GM12892 (cell line): ENCODE measurements at regions not wholly inside any gene's neighbourhood (a gene's known extent, or its start where the extent isn't known, plus 50 kb on each side); places are given as distances from the start of the nearest gene placed in this dataset.

ENCODE experiments used
- POLR2A ChIP-seq: IDR thresholded peaks from 2 replicates; pipeline ENCODE4 v1.6.1; 2011; ENCODE audit warnings: low read depth, low read length, control low read depth
- POLR2AphosphoS5 ChIP-seq: IDR thresholded peaks from 2 replicates; pipeline ENCODE4 v1.6.1; 2011; ENCODE audit warnings: low read depth, low read length, control low read depth
- TAF1 ChIP-seq: IDR thresholded peaks from 2 replicates; pipeline ENCODE4 v1.6.1; 2011; ENCODE audit warnings: low read depth, mild to moderate bottlenecking, control low read depth, low read length, borderline replicate concordance

DNA sequence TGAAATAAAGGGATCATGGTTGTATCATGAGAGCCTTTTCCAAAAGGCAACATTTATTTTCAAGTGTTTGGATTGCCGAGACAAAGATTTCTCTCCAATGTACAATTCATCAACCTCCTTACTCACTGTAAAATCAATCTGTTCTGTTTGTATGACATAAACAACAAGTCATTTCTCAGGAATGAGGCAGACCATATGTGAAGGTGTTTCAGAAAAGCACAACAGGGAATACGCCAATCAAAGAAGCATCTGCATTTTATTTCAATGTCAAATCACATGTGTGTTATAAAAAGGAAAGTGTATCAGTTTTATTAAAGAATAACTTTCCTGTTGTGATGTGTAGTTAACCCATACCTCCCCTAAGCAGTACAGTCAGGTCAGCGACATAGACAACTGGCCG, 653.7 kb downstream of the TFAP2A start:
- TF ChIP-seq POLR2A (no peak), POLR2AphosphoS5 (no peak), TAF1 (no peak)
